Stomach (tissue), 4 donors: ENCODE measurements at regions not wholly inside any gene's neighbourhood (a gene's known extent, or its start where the extent isn't known, plus 50 kb on each side); places are given as distances from the start of the nearest gene placed in this dataset.

Experiments used
- CTCF ChIP-seq, 7 experiments: fragments of 450-650 bp in 4 of 7; fragments of 200-600 bp in 3 of 7; sonication (generic) in 3 of 7; IDR thresholded peaks; one replicate each; pipeline ENCODE4 v1.5.1; 2016 to 2019; ENCODE audit warnings: antibody characterized with exemption in 7 of 7, control low read depth in 2 of 7, mild to moderate bottlenecking in 1 of 7
- EP300 ChIP-seq: sonication (generic); formaldehyde crosslinking; IDR thresholded peaks from one replicate; pipeline ENCODE4 v1.6.1; 2017; ENCODE audit warnings: antibody characterized with exemption
- POLR2A ChIP-seq, 4 donors: fragments of 450-650 bp; IDR thresholded peaks; one replicate each; pipeline ENCODE4 v1.6.1; 2016; ENCODE audit warnings: antibody characterized with exemption in 4 of 4, control low read depth in 2 of 4, mild to moderate bottlenecking in 1 of 4, moderate library complexity in 1 of 4

GRCh38 chr20:7180256-7181045, 413.0 kb downstream of the BMP2 start:
- TF ChIP-seq CTCF (IDR thresholded peaks at IDR 0.05) (no peak), POLR2A (IDR thresholded peaks at IDR 0.05) (no peak), EP300 (no peak)
